HepG2 (cell line): ENCODE measurements at regions not wholly inside any gene's neighbourhood (a gene's known extent, or its start where the extent isn't known, plus 50 kb on each side); places are given as distances from the start of the nearest gene placed in this dataset.

Experiments
- ATAC-seq: fragments of 200-7000 bp; cut with Tn5 transposase; 3 replicates; pipeline ENCODE4 v1.9.1; 2020; ENCODE audit warnings: mild to moderate bottlenecking, moderate library complexity
- BruUV-seq: library from RNA; stranded (reverse); fragments of 400-500 nt; replicated peaks from 2 replicates; lab custom pipeline; 2021; lab: Mats Ljungman, UMichigan
- CTCF ChIA-PET: fragments of 300-600 bp; formaldehyde crosslinking; extraction: SDS; loops from one replicate; lab custom pipeline; 2021; ENCODE audit warnings: low total read pairs, inconsistent platforms, low intra/inter-chr PET ratio; lab: Yijun Ruan, JAX
- POLR2A ChIA-PET: fragments of 350-600 bp; sonication (Branson Sonifier 250); formaldehyde crosslinking; loops from one replicate; lab custom pipeline; 2020; ENCODE audit warnings: antibody characterized with exemption, inconsistent platforms; lab: Yijun Ruan, JAX
- DNase-seq: peaks from one replicate; pipeline ENCODE4 v3.0.0-alpha.2; 2015; ENCODE audit warnings: low spot score
- FAIRE-seq: peaks from 3 replicates; lab custom pipeline; 2011; peaks lifted over from hg19 to GRCh38; lab: Jason Lieb, UNC
- H2AFZ ChIP-seq: one replicate; pipeline ENCODE4 v1.6.1; 2011; ENCODE audit warnings: low read length, inconsistent platforms
- H3K27ac ChIP-seq: fragments of 300-600 bp; 3 replicates; pipeline ENCODE4 v1.8.0; 2011; ENCODE audit warnings: mixed run types, mild to moderate bottlenecking, mixed read lengths, low read length, inconsistent platforms; ENCODE audit not compliant: insufficient read depth; ENCODE audit errors: extremely low read length
- H3K27me3 ChIP-seq, 2 experiments: fragments of 200-600 bp in 1 of 2; 2 replicates in 1 of 2; 3 replicates in 1 of 2; pipeline versions ENCODE4 v1.6.0 to v1.8.0; 2011; ENCODE audit warnings: low read length in 2 of 2, mild to moderate bottlenecking in 2 of 2, moderate library complexity in 2 of 2, inconsistent platforms in 1 of 2; ENCODE audit not compliant: insufficient read depth in 2 of 2, control insufficient read depth in 1 of 2
- H3K36me3 ChIP-seq, 2 experiments: fragments of 200-600 bp in 1 of 2; replicated peaks in 1 of 2; 2 replicates in 1 of 2; 3 replicates in 1 of 2; pipeline versions ENCODE4 v1.5.1 to v1.8.0; 2011; ENCODE audit warnings: low read length in 2 of 2, inconsistent platforms in 1 of 2; ENCODE audit not compliant: insufficient read depth in 2 of 2, control insufficient read depth in 1 of 2
- H3K4me1 ChIP-seq: 2 replicates; pipeline ENCODE4 v1.5.1; 2012; ENCODE audit warnings: low read length, inconsistent platforms; ENCODE audit not compliant: insufficient read depth
- H3K4me2 ChIP-seq: 2 replicates; pipeline ENCODE4 v1.6.0; 2011; ENCODE audit warnings: low read depth, low read length, inconsistent platforms
- H3K4me3 ChIP-seq, 3 experiments: fragments of 200-600 bp in 1 of 3; sonication (generic), shearing (Covaris generic) in 1 of 3; replicated peaks in 1 of 3; 2 replicates each; pipeline ENCODE4 v1.5.1; 2011 to 2016; ENCODE audit warnings: low read length in 3 of 3, inconsistent platforms in 2 of 3, low read depth in 2 of 3, mild to moderate bottlenecking in 2 of 3, control low read depth in 1 of 3, mixed read lengths in 1 of 3; ENCODE audit not compliant: insufficient read depth in 1 of 3
- H3K79me2 ChIP-seq: one replicate; pipeline ENCODE4 v1.6.1; 2011; ENCODE audit warnings: low read length, inconsistent platforms; ENCODE audit not compliant: insufficient read depth
- H3K9ac ChIP-seq: 2 replicates; pipeline ENCODE4 v1.6.0; 2011; ENCODE audit warnings: mild to moderate bottlenecking, low read depth, low read length, inconsistent platforms; ENCODE audit not compliant: insufficient read depth
- H3K9me3 ChIP-seq: 2 replicates; pipeline ENCODE4 v1.5.1; 2012; ENCODE audit warnings: mild to moderate bottlenecking, low read length
- H4K20me1 ChIP-seq: 2 replicates; pipeline ENCODE4 v1.6.0; 2011; ENCODE audit warnings: inconsistent platforms, mild to moderate bottlenecking, low read length, moderate library complexity; ENCODE audit not compliant: insufficient read depth
- AHR ChIP-seq: IDR thresholded peaks from 2 replicates; pipeline ENCODE4 v1.6.1; 2018; ENCODE audit warnings: missing genetic modification reagents, missing compliant biosample characterization
- ELF3 ChIP-seq: IDR thresholded peaks from 2 replicates; pipeline ENCODE4 v1.6.1; 2016; ENCODE audit warnings: missing genetic modification reagents, missing compliant biosample characterization
- EZH2 ChIP-seq: conservative IDR thresholded peaks from 2 replicates; pipeline ENCODE4 v1.6.1; 2012; ENCODE audit warnings: mild to moderate bottlenecking, low read depth, low read length, moderate library complexity
- FIP1L1 ChIP-seq: fragments of 200-400 bp; formaldehyde crosslinking; IDR thresholded peaks from 2 replicates; pipeline ENCODE4 v1.6.1; 2018; ENCODE audit warnings: low read depth, mild to moderate bottlenecking, low read length, moderate library complexity, borderline replicate concordance; ENCODE audit not compliant: insufficient read depth
- KMT2A ChIP-seq: sonication (generic); formaldehyde crosslinking; IDR thresholded peaks from 2 replicates; pipeline ENCODE4 v1.4.0; 2020; ENCODE audit warnings: missing genetic modification reagents
- MEIS2 ChIP-seq: sonication (generic); formaldehyde crosslinking; IDR thresholded peaks from 2 replicates; pipeline ENCODE4 v1.9.0; 2021; ENCODE audit warnings: mild to moderate bottlenecking, missing genetic modification reagents
- NFKBIZ ChIP-seq: IDR thresholded peaks from 2 replicates; pipeline ENCODE4 v1.6.1; 2018; ENCODE audit warnings: missing genetic modification reagents, missing compliant biosample characterization
- PAWR ChIP-seq: sonication (generic); formaldehyde crosslinking; IDR thresholded peaks from 2 replicates; pipeline ENCODE4 v1.4.0; 2020; ENCODE audit warnings: missing genetic modification reagents, mild to moderate bottlenecking, borderline replicate concordance
- PAX8 ChIP-seq: sonication (generic); formaldehyde crosslinking; IDR thresholded peaks from 2 replicates; pipeline ENCODE4 v1.8.0; 2022; ENCODE audit warnings: mild to moderate bottlenecking, missing genetic modification reagents, borderline replicate concordance
- RFXANK ChIP-seq: IDR thresholded peaks from 2 replicates; pipeline ENCODE4 v1.6.1; 2016
- SRSF4 ChIP-seq: fragments of 200-400 bp; formaldehyde crosslinking; IDR thresholded peaks from one replicate; pipeline ENCODE4 v1.6.1; 2018; ENCODE audit warnings: mild to moderate bottlenecking, low read depth, low read length, moderate library complexity; ENCODE audit not compliant: poor library complexity, severe bottlenecking
- STAT5B ChIP-seq: sonication (generic); formaldehyde crosslinking; IDR thresholded peaks from 2 replicates; pipeline ENCODE4 v1.4.0; 2020; ENCODE audit warnings: missing genetic modification reagents
- TBX3 ChIP-seq: fragments of 450-650 bp; IDR thresholded peaks from 2 replicates; pipeline ENCODE4 v1.6.1; 2017; ENCODE audit warnings: antibody characterized with exemption, mild to moderate bottlenecking, inconsistent platforms, borderline replicate concordance
- TSC22D2 ChIP-seq: sonication (generic); formaldehyde crosslinking; IDR thresholded peaks from 2 replicates; pipeline ENCODE4 v1.5.1; 2020; ENCODE audit warnings: missing genetic modification reagents, mild to moderate bottlenecking, borderline replicate concordance
- ZBTB44 ChIP-seq: sonication (generic); formaldehyde crosslinking; IDR thresholded peaks from 2 replicates; pipeline ENCODE4 v1.4.0; 2020; ENCODE audit warnings: missing genetic modification reagents
- ZNF10 ChIP-seq: sonication (generic); formaldehyde crosslinking; IDR thresholded peaks from 2 replicates; pipeline ENCODE4 v1.4.0; 2020; ENCODE audit warnings: mild to moderate bottlenecking, low read depth, missing genetic modification reagents, borderline replicate concordance
- ZNF235 ChIP-seq: sonication (generic); formaldehyde crosslinking; IDR thresholded peaks from 2 replicates; pipeline ENCODE4 v1.8.1; 2023; ENCODE audit warnings: mild to moderate bottlenecking, missing genetic modification reagents, borderline replicate concordance
- ZNF468 ChIP-seq: sonication (generic); formaldehyde crosslinking; IDR thresholded peaks from 2 replicates; pipeline ENCODE4 v1.8.0; 2022; ENCODE audit warnings: mild to moderate bottlenecking, moderate library complexity, missing genetic modification reagents
- ZNF605 ChIP-seq: sonication (generic); formaldehyde crosslinking; IDR thresholded peaks from 2 replicates; pipeline ENCODE4 v1.8.0; 2022; ENCODE audit warnings: mild to moderate bottlenecking, missing genetic modification reagents
- ZSCAN9 ChIP-seq: IDR thresholded peaks from 2 replicates; pipeline ENCODE4 v1.6.1; 2016; ENCODE audit warnings: borderline replicate concordance
- WGBS: methylation state at CpG from one replicate; pipeline ENCODE4 v1.1.6; 2017; ENCODE audit warnings: low lambda C conversion rate; 5-methylcytosine and 5-hydroxymethylcytosine counted together
- in situ Hi-C: cut with HindIII; loops from 2 replicates; pipeline ENCODE4 v1.10.0; 2017; ENCODE audit warnings: low pct_unique_long_range_greater_than_20kb; ENCODE audit not compliant: extremely low pct_ligation_motif_present
- intact Hi-C: fragments of 100-400 bp; cut with micrococcal nuclease; formaldehyde crosslinking; loops from one replicate; pipeline ENCODE4 v1.10.0; 2022; ENCODE audit not compliant: unreplicated experiment
- TF ChIP-seq, protein P1 (sequence below): sonication (generic); formaldehyde crosslinking; IDR thresholded peaks from 2 replicates; pipeline ENCODE4 v1.8.1; 2022; ENCODE audit warnings: mild to moderate bottlenecking, missing genetic modification reagents

DNA sequence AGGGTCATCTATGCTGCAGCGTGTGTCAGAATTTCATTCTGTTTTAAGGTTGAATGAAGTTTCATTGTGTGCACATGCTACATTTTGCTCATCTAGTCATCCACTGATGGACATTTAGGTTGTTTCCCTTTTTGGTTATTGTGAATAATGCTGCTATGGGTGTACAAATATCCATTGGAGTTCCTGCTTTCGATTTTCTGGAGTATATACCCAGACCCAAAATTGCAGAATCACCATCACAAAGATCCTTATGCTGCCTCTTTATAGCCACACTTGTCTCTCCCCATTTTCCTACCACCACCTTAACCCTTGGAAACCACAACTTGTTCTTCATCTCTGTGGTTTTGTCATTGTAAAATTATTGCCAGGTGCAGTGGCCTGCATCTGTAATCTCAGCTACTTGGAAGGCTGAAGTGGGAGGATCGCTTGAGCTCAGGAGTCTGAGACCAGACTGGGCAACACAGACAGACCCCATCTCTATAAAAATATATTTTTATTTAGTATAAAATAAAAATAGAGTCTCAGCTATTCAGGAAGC is 166.2 kb downstream of the HSD17B3 start (continued):
- TF ChIP-seq ZNF10: no peak
- no peak for TF ChIP-seq SRSF4
- no peak for TF ChIP-seq PAX8 (CRISPR knock-in tag)

GRCh38 chr9:96135076-96135752 is 166.8 kb downstream of the HSD17B3 start:
- H3K9ac ChIP-seq: no peak overlapping the region
- ATAC-seq (no peak), FAIRE-seq (no peak), DNase-seq (no peak)
- peak overlapping the region; percentile 10 for H2AFZ ChIP-seq
- ChIA-PET POLR2A (no interaction called here), CTCF (no interaction called here)
- H3K4me1 ChIP-seq: peaks cover 29% of the 10 kb centered on the region
- H4K20me1 ChIP-seq: no peaks in the 10 kb centered on the region
- no TSS peak for BruUV-seq
- H3K27me3 ChIP-seq: peaks cover 0 to 27% of the 10 kb centered on the region in 2 experiments; a peak in 4 of 5 replicates
- H3K9me3 ChIP-seq: no peaks in the 10 kb centered on the region
- H3K36me3 ChIP-seq: no peaks in the 10 kb centered on the region
- intact Hi-C loops: no loop called here
- H3K4me3 ChIP-seq: no peak overlapping the region
- no peak overlapping the region for H3K27ac ChIP-seq
- in situ Hi-C loops: no loop called here
- no peak for TF ChIP-seq STAT5B
- TF ChIP-seq TSC22D2 (CRISPR knock-in tag): no peak
- TF ChIP-seq ZNF235 (CRISPR knock-in tag): no peak
- no peak for TF ChIP-seq ZSCAN9 (CRISPR knock-in tag)
- TF ChIP-seq FIP1L1: no peak
- no peak for TF ChIP-seq MEIS2 (CRISPR knock-in tag)
- TF ChIP-seq ZBTB44 (CRISPR knock-in tag): no peak
- TF ChIP-seq, protein P1, sequence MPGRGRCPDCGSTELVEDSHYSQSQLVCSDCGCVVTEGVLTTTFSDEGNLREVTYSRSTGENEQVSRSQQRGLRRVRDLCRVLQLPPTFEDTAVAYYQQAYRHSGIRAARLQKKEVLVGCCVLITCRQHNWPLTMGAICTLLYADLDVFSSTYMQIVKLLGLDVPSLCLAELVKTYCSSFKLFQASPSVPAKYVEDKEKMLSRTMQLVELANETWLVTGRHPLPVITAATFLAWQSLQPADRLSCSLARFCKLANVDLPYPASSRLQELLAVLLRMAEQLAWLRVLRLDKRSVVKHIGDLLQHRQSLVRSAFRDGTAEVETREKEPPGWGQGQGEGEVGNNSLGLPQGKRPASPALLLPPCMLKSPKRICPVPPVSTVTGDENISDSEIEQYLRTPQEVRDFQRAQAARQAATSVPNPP (CRISPR knock-in tag): no peak
- no peak for TF ChIP-seq RFXANK
- no peak for TF ChIP-seq PAWR
- no peak for TF ChIP-seq TBX3
- no peak for TF ChIP-seq ELF3 (CRISPR knock-in tag)
- no peak for TF ChIP-seq ZNF605 (CRISPR knock-in tag)
- no peak for TF ChIP-seq NFKBIZ (CRISPR knock-in tag)
- no peak for TF ChIP-seq EZH2
- no peak for TF ChIP-seq KMT2A (CRISPR knock-in tag)
- no peak for TF ChIP-seq AHR (CRISPR knock-in tag)
- TF ChIP-seq ZNF468 (CRISPR knock-in tag): no peak
- WGBS: 20% methylated on average over 9 of the region's 9 CpGs
- H3K4me2 ChIP-seq: peak overlapping the region; percentile 44; the same call in 1 of the 2 replicates
- H3K79me2 ChIP-seq: no peaks in the 10 kb centered on the region
